ENCODE measurements at regions not wholly inside any gene's neighbourhood (a gene's known extent, or its start where the extent isn't known, plus 50 kb on each side); places are given as distances from the start of the nearest gene placed in this dataset.

DNA sequence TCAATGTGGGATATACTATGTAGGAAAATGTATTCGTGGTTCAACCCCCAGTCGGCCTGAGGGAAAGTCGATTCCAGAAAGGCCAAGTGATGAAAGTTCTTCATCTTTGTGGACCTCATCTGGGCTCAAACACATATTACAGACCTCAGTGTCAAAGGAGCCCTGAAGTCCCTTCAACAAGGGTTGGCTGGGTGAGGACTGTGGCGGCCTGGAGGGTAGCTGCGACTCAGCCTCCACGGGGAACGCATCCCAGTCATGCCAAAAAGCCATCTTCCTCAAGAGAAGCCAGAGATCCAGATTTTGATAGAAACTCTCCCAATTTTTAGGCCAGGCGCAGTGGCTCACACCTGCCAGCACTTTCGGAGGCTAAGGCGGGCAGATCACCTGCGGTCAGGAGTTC, 158.6 kb upstream of the PTPN1 start:
- CTCF ChIA-PET: no interaction called here

GRCh38 chr20:50353289-50353961, 156.8 kb upstream of the PTPN1 start:
- no peak for TF ChIP-seq CTCF (IDR thresholded peaks at IDR 0.05; ENCODE audit: insufficient read depth, low read length, missing control alignments)
- no peak for DNase-seq (ENCODE audit: low read depth, low spot score)
- CTCF ChIA-PET: interaction anchor here (0.6 to 1.2 kb wide), 2 partner anchors 15 to 58 kb away, joined by 3 to 5 read pairs; no protein-coding TSS in a partner anchor
- POLR2A ChIA-PET: no interaction called here
- H3K4me3 ChIP-seq (ENCODE audit: low read depth, low read length): no peak overlapping the region

More for the DNA sequence above, 158.6 kb upstream of the PTPN1 start:
- POLR2A ChIA-PET: no interaction called here
- TF ChIP-seq CTCF (IDR thresholded peaks at IDR 0.05; ENCODE audit: insufficient read depth, low read length, missing control alignments): no peak
- H3K4me3 ChIP-seq (ENCODE audit: low read depth, low read length): no peak overlapping the region
- no peak for DNase-seq (ENCODE audit: low read depth, low spot score)

DNA sequence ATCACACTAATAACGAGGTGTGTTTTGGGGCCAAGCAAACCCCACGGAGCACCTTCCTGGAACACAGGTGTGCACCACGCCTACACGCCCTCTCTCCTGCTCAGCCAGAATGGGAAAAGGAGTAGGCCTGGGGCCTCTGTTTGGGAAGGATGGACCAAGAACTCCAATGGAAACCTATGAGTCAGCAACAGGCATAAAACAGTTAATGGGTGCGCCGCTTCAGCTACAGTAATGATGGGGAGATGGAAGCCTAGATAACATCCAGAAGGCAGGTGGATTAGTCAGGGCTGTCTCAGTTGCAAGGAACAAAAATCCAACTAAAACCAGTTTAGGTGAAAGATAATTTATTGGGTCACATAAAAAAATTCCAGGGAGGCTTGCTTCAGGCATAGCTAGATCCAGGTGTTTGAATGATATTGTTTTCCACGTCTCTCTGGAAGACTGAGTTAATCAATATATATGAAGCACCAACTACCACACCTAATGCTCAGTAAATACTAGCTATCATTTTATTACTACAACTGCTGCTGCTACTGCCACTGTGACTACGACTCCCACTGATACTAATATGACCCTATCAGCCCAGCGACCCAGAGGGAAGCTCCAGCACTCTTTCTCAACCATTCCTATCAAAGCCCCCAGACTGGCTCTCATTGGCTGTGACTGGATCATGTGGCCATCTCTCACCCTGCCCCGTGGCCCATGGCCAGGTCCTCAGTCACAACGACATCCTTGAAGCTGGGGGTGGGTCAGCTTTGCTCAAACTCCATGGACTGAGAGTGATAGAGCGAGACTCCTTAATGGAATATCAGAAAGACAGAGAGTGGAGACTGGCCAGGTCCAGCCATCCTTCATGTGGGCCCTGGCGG, 155.2 kb upstream of the PTPN1 start:
- no peak for DNase-seq (ENCODE audit: low read depth, low spot score)
- ChIA-PET POLR2A (no interaction called here), CTCF (interaction anchor here (1.1 to 1.6 kb wide), 3 partner anchors 8 to 15 kb away, joined by 3 to 5 read pairs (median 3); no protein-coding TSS in a partner anchor)
- TF ChIP-seq CTCF (IDR thresholded peaks at IDR 0.05; ENCODE audit: insufficient read depth, low read length, missing control alignments): no peak
- H3K4me3 ChIP-seq (ENCODE audit: low read depth, low read length): no peak overlapping the region

GRCh38 chr20:50355590-50356524, 154.3 kb upstream of the PTPN1 start:
- no peak for TF ChIP-seq CTCF (IDR thresholded peaks at IDR 0.05; ENCODE audit: insufficient read depth, low read length, missing control alignments)
- ChIA-PET CTCF (interaction anchor here (1.1 to 1.6 kb wide), 3 partner anchors 8 to 14 kb away, joined by 3 to 5 read pairs (median 3); no protein-coding TSS in a partner anchor), POLR2A (no interaction called here)
- no peak for DNase-seq (ENCODE audit: low read depth, low spot score)
- no peak overlapping the region for H3K4me3 ChIP-seq (ENCODE audit: low read depth, low read length)

- DNase-seq (ENCODE audit: low read depth, low spot score): no peak
- H3K4me3 ChIP-seq (ENCODE audit: low read depth, low read length): no peak overlapping the region
- no peak for TF ChIP-seq CTCF (IDR thresholded peaks at IDR 0.05; ENCODE audit: insufficient read depth, low read length, missing control alignments)
- ChIA-PET CTCF (interaction anchor here (1.6 kb wide), 1 partner anchor 10 kb away, joined by 5 read pairs; no protein-coding TSS in a partner anchor), POLR2A (no interaction called here)
These were observed 153.7 kb upstream of the PTPN1 start for GRCh38 chr20:50356525-50356885.

All from AG04449 (cell line).